ENCODE measurements at regions not wholly inside any gene's neighbourhood (a gene's known extent, or its start where the extent isn't known, plus 50 kb on each side); places are given as distances from the start of the nearest gene placed in this dataset.

- no peak for TF ChIP-seq POLR2A (IDR thresholded peaks at IDR 0.05)
- TF ChIP-seq POLR2AphosphoS5 (IDR thresholded peaks at IDR 0.05), result no peak
These were observed 338.0 kb upstream of the CNTNAP5 start for GRCh38 chr2:123687064-123687463.
